ENCODE measurements at regions not wholly inside any gene's neighbourhood (a gene's known extent, or its start where the extent isn't known, plus 50 kb on each side); places are given as distances from the start of the nearest gene placed in this dataset.

GRCh38 chr10:44308935-44309334, 76.0 kb downstream of the CXCL12 start:
- TF ChIP-seq, protein P1, sequence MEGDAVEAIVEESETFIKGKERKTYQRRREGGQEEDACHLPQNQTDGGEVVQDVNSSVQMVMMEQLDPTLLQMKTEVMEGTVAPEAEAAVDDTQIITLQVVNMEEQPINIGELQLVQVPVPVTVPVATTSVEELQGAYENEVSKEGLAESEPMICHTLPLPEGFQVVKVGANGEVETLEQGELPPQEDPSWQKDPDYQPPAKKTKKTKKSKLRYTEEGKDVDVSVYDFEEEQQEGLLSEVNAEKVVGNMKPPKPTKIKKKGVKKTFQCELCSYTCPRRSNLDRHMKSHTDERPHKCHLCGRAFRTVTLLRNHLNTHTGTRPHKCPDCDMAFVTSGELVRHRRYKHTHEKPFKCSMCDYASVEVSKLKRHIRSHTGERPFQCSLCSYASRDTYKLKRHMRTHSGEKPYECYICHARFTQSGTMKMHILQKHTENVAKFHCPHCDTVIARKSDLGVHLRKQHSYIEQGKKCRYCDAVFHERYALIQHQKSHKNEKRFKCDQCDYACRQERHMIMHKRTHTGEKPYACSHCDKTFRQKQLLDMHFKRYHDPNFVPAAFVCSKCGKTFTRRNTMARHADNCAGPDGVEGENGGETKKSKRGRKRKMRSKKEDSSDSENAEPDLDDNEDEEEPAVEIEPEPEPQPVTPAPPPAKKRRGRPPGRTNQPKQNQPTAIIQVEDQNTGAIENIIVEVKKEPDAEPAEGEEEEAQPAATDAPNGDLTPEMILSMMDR (IDR thresholded peaks at IDR 0.05) = no peak
- no peak for TF ChIP-seq POLR2A (IDR thresholded peaks at IDR 0.05)
